IMR-90 (cell line): ENCODE measurements at regions not wholly inside any gene's neighbourhood (a gene's known extent, or its start where the extent isn't known, plus 50 kb on each side); places are given as distances from the start of the nearest gene placed in this dataset.

ENCODE experiments used
- CEBPB ChIP-seq: IDR thresholded peaks from 2 replicates; pipeline ENCODE4 v1.6.1; 2012; ENCODE audit warnings: low read depth, low read length, improper control_type of control experiment
- MAZ ChIP-seq: IDR thresholded peaks from 2 replicates; pipeline ENCODE4 v1.6.1; 2012; ENCODE audit warnings: low read depth, mild to moderate bottlenecking, low read length, improper control_type of control experiment, moderate library complexity, borderline replicate concordance
- POLR2A ChIP-seq: IDR thresholded peaks from 2 replicates; pipeline ENCODE4 v1.6.1; 2012; ENCODE audit warnings: mild to moderate bottlenecking, low read depth, low read length
- RCOR1 ChIP-seq: IDR thresholded peaks from 2 replicates; pipeline ENCODE4 v1.6.1; 2012; ENCODE audit warnings: mild to moderate bottlenecking, low read length, improper control_type of control experiment; ENCODE audit not compliant: insufficient replicate concordance
- RFX5 ChIP-seq: IDR thresholded peaks from 2 replicates; pipeline ENCODE4 v1.8.0; 2012; ENCODE audit warnings: low read depth, mild to moderate bottlenecking, low read length, moderate library complexity
- USF2 ChIP-seq: fragments of 150-350 bp; IDR thresholded peaks from 2 replicates; pipeline ENCODE4 v1.6.1; 2017; ENCODE audit warnings: mild to moderate bottlenecking, antibody characterized with exemption, low read length, low read depth
- TF ChIP-seq, protein P1 (sequence below): conservative IDR thresholded peaks from 2 replicates; pipeline ENCODE4 v1.5.1; 2012; ENCODE audit warnings: mild to moderate bottlenecking, low read depth, low read length, improper control_type of control experiment
- TF ChIP-seq, protein P2 (sequence below): fragments of 150-350 bp; IDR thresholded peaks from 2 replicates; pipeline ENCODE4 v1.6.1; 2016; ENCODE audit warnings: low read depth, mild to moderate bottlenecking, low read length, moderate library complexity, borderline replicate concordance

GRCh38 chr3:162970292-162970691, 1473.7 kb downstream of the OTOL1 start:
- TF ChIP-seq POLR2A (no peak), MAZ (no peak), USF2 (no peak), RCOR1 (no peak), CEBPB (no peak), RFX5 (no peak)
- TF ChIP-seq, protein P1, sequence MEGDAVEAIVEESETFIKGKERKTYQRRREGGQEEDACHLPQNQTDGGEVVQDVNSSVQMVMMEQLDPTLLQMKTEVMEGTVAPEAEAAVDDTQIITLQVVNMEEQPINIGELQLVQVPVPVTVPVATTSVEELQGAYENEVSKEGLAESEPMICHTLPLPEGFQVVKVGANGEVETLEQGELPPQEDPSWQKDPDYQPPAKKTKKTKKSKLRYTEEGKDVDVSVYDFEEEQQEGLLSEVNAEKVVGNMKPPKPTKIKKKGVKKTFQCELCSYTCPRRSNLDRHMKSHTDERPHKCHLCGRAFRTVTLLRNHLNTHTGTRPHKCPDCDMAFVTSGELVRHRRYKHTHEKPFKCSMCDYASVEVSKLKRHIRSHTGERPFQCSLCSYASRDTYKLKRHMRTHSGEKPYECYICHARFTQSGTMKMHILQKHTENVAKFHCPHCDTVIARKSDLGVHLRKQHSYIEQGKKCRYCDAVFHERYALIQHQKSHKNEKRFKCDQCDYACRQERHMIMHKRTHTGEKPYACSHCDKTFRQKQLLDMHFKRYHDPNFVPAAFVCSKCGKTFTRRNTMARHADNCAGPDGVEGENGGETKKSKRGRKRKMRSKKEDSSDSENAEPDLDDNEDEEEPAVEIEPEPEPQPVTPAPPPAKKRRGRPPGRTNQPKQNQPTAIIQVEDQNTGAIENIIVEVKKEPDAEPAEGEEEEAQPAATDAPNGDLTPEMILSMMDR: no peak
- TF ChIP-seq, protein P2, sequence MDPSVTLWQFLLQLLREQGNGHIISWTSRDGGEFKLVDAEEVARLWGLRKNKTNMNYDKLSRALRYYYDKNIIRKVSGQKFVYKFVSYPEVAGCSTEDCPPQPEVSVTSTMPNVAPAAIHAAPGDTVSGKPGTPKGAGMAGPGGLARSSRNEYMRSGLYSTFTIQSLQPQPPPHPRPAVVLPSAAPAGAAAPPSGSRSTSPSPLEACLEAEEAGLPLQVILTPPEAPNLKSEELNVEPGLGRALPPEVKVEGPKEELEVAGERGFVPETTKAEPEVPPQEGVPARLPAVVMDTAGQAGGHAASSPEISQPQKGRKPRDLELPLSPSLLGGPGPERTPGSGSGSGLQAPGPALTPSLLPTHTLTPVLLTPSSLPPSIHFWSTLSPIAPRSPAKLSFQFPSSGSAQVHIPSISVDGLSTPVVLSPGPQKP: no peak
